ENCODE measurements at regions not wholly inside any gene's neighbourhood (a gene's known extent, or its start where the extent isn't known, plus 50 kb on each side); places are given as distances from the start of the nearest gene placed in this dataset.

- no peaks in the 10 kb centered on the region for H3K27me3 Mint-ChIP-seq (ENCODE audit: low read depth)
- no peaks in the 10 kb centered on the region for H3K36me3 Mint-ChIP-seq (ENCODE audit: low read depth)
- H3K9me3 Mint-ChIP-seq: no peaks in the 10 kb centered on the region
- H3K27ac Mint-ChIP-seq: no peak overlapping the region
- no peak overlapping the region for H3K4me3 Mint-ChIP-seq (ENCODE audit: low read depth)
- DNase-seq (ENCODE audit: low spot score): no peak
- no peaks in the 10 kb centered on the region for H3K4me1 Mint-ChIP-seq (ENCODE audit: low read depth)
- intact Hi-C loops (cut with micrococcal nuclease): no loop called here
These were observed 85.3 kb upstream of the EFEMP1 start for GRCh38 chr2:56008661-56009431.

- intact Hi-C loops (cut with micrococcal nuclease): loop anchor here (5.0 kb wide), 1 partner anchor 293 kb away; no protein-coding TSS in a partner anchor
- Mint-ChIP-seq H3K9me3 (no peaks in the 10 kb centered on the region), H3K27ac (no peak overlapping the region), H3K4me1 (ENCODE audit: low read depth) (no peaks in the 10 kb centered on the region), H3K4me3 (ENCODE audit: low read depth) (no peak overlapping the region), H3K36me3 (ENCODE audit: low read depth) (no peaks in the 10 kb centered on the region), H3K27me3 (ENCODE audit: low read depth) (no peaks in the 10 kb centered on the region)
- DNase-seq (ENCODE audit: low spot score): no peak
These were observed 86.3 kb upstream of the EFEMP1 start for GRCh38 chr2:56009758-56010458.

GRCh38 chr2:56011624-56012023 lies 88.0 kb upstream of the EFEMP1 start:
- Mint-ChIP-seq H3K36me3 (ENCODE audit: low read depth) (no peaks in the 10 kb centered on the region), H3K27me3 (ENCODE audit: low read depth) (no peaks in the 10 kb centered on the region), H3K4me3 (ENCODE audit: low read depth) (no peak overlapping the region), H3K9me3 (no peaks in the 10 kb centered on the region), H3K4me1 (ENCODE audit: low read depth) (no peaks in the 10 kb centered on the region), H3K27ac (no peak overlapping the region)
- intact Hi-C loops (cut with micrococcal nuclease): loop anchor here (5.0 kb wide), 1 partner anchor 294 kb away; no protein-coding TSS in a partner anchor
- no peak for DNase-seq (ENCODE audit: low spot score)

- no peak overlapping the region for H3K27ac Mint-ChIP-seq
- H3K36me3 Mint-ChIP-seq (ENCODE audit: low read depth): no peaks in the 10 kb centered on the region
- DNase-seq (ENCODE audit: low spot score): no peak
- intact Hi-C loops (cut with micrococcal nuclease): loop anchor here (5.0 kb wide), 1 partner anchor 295 kb away; no protein-coding TSS in a partner anchor
- H3K4me1 Mint-ChIP-seq (ENCODE audit: low read depth): no peaks in the 10 kb centered on the region
- H3K9me3 Mint-ChIP-seq: no peaks in the 10 kb centered on the region
- no peak overlapping the region for H3K4me3 Mint-ChIP-seq (ENCODE audit: low read depth)
- H3K27me3 Mint-ChIP-seq (ENCODE audit: low read depth): no peaks in the 10 kb centered on the region
These were observed 88.7 kb upstream of the EFEMP1 start for GRCh38 chr2:56012221-56012765.

GRCh38 chr2:56013475-56013874 lies 89.9 kb upstream of the EFEMP1 start:
- Mint-ChIP-seq H3K27ac (no peak overlapping the region), H3K27me3 (ENCODE audit: low read depth) (no peaks in the 10 kb centered on the region), H3K4me3 (ENCODE audit: low read depth) (no peak overlapping the region), H3K4me1 (ENCODE audit: low read depth) (no peaks in the 10 kb centered on the region), H3K36me3 (ENCODE audit: low read depth) (no peaks in the 10 kb centered on the region), H3K9me3 (no peaks in the 10 kb centered on the region)
- DNase-seq (ENCODE audit: low spot score): no peak
- intact Hi-C loops (cut with micrococcal nuclease): loop anchor here (5.0 kb wide), 1 partner anchor 296 kb away; no protein-coding TSS in a partner anchor

- Mint-ChIP-seq H3K36me3 (ENCODE audit: low read depth) (no peaks in the 10 kb centered on the region), H3K4me3 (ENCODE audit: low read depth) (no peak overlapping the region), H3K4me1 (ENCODE audit: low read depth) (no peaks in the 10 kb centered on the region), H3K27me3 (ENCODE audit: low read depth) (no peaks in the 10 kb centered on the region), H3K27ac (no peak overlapping the region), H3K9me3 (no peaks in the 10 kb centered on the region)
- DNase-seq (ENCODE audit: low spot score): no peak
- intact Hi-C loops (cut with micrococcal nuclease): loop anchor here (5.0 kb wide), 1 partner anchor 297 kb away; no protein-coding TSS in a partner anchor
These were observed 90.6 kb upstream of the EFEMP1 start for GRCh38 chr2:56014046-56014730.

GRCh38 chr2:56015711-56016115 lies 92.1 kb upstream of the EFEMP1 start:
- Mint-ChIP-seq H3K9me3 (no peaks in the 10 kb centered on the region), H3K27me3 (ENCODE audit: low read depth) (no peaks in the 10 kb centered on the region), H3K36me3 (ENCODE audit: low read depth) (no peaks in the 10 kb centered on the region), H3K4me3 (ENCODE audit: low read depth) (no peak overlapping the region), H3K4me1 (ENCODE audit: low read depth) (no peaks in the 10 kb centered on the region), H3K27ac (no peak overlapping the region)
- no peak for DNase-seq (ENCODE audit: low spot score)
- intact Hi-C loops (cut with micrococcal nuclease): no loop called here

- no peaks in the 10 kb centered on the region for H3K36me3 Mint-ChIP-seq (ENCODE audit: low read depth)
- no peaks in the 10 kb centered on the region for H3K4me1 Mint-ChIP-seq (ENCODE audit: low read depth)
- H3K27ac Mint-ChIP-seq: no peak overlapping the region
- intact Hi-C loops (cut with micrococcal nuclease): no loop called here
- no peak for DNase-seq (ENCODE audit: low spot score)
- H3K27me3 Mint-ChIP-seq (ENCODE audit: low read depth): no peaks in the 10 kb centered on the region
- H3K4me3 Mint-ChIP-seq (ENCODE audit: low read depth): no peak overlapping the region
- no peaks in the 10 kb centered on the region for H3K9me3 Mint-ChIP-seq
These were observed 94.2 kb upstream of the EFEMP1 start for GRCh38 chr2:56017784-56018183.

GRCh38 chr2:56018267-56018666 lies 94.7 kb upstream of the EFEMP1 start:
- Mint-ChIP-seq H3K36me3 (ENCODE audit: low read depth) (no peaks in the 10 kb centered on the region), H3K4me3 (ENCODE audit: low read depth) (no peak overlapping the region), H3K27me3 (ENCODE audit: low read depth) (no peaks in the 10 kb centered on the region), H3K4me1 (ENCODE audit: low read depth) (no peaks in the 10 kb centered on the region), H3K9me3 (no peaks in the 10 kb centered on the region), H3K27ac (no peak overlapping the region)
- DNase-seq (ENCODE audit: low spot score): no peak
- intact Hi-C loops (cut with micrococcal nuclease): no loop called here

GRCh38 chr2:56021136-56021474 lies 97.5 kb upstream of the EFEMP1 start:
- no peaks in the 10 kb centered on the region for H3K9me3 Mint-ChIP-seq

GRCh38 chr2:56021579-56021978 lies 98.0 kb upstream of the EFEMP1 start:
- no peaks in the 10 kb centered on the region for H3K27me3 Mint-ChIP-seq (ENCODE audit: low read depth)
- no peak for DNase-seq (ENCODE audit: low spot score)
- H3K36me3 Mint-ChIP-seq (ENCODE audit: low read depth): no peaks in the 10 kb centered on the region
- intact Hi-C loops (cut with micrococcal nuclease): no loop called here
- no peak overlapping the region for H3K4me3 Mint-ChIP-seq (ENCODE audit: low read depth)
- H3K4me1 Mint-ChIP-seq (ENCODE audit: low read depth): no peaks in the 10 kb centered on the region
- no peaks in the 10 kb centered on the region for H3K9me3 Mint-ChIP-seq
- H3K27ac Mint-ChIP-seq: no peak overlapping the region

More at GRCh38 chr2:56021136-56021474, 97.5 kb upstream of the EFEMP1 start:
- Mint-ChIP-seq H3K36me3 (ENCODE audit: low read depth) (no peaks in the 10 kb centered on the region), H3K4me3 (ENCODE audit: low read depth) (no peak overlapping the region), H3K27me3 (ENCODE audit: low read depth) (no peaks in the 10 kb centered on the region), H3K27ac (no peak overlapping the region), H3K4me1 (ENCODE audit: low read depth) (no peaks in the 10 kb centered on the region)
- intact Hi-C loops (cut with micrococcal nuclease): no loop called here
- no peak for DNase-seq (ENCODE audit: low spot score)

GRCh38 chr2:56025469-56026193 lies 102.0 kb upstream of the EFEMP1 start:
- H3K4me3 Mint-ChIP-seq (ENCODE audit: low read depth): no peak overlapping the region
- no peak overlapping the region for H3K27ac Mint-ChIP-seq
- intact Hi-C loops (cut with micrococcal nuclease): no loop called here
- H3K9me3 Mint-ChIP-seq: no peaks in the 10 kb centered on the region
- no peaks in the 10 kb centered on the region for H3K4me1 Mint-ChIP-seq (ENCODE audit: low read depth)
- H3K36me3 Mint-ChIP-seq (ENCODE audit: low read depth): no peaks in the 10 kb centered on the region
- no peak for DNase-seq (ENCODE audit: low spot score)
- H3K27me3 Mint-ChIP-seq (ENCODE audit: low read depth): no peaks in the 10 kb centered on the region
